PC-9 (cell line): ENCODE measurements at regions not wholly inside any gene's neighbourhood (a gene's known extent, or its start where the extent isn't known, plus 50 kb on each side); places are given as distances from the start of the nearest gene placed in this dataset.

Source experiments
- CTCF ChIP-seq: fragments of 200-600 bp; sonication (generic); conservative IDR thresholded peaks from 2 replicates; pipeline ENCODE4 v1.6.1; 2017; ENCODE audit warnings: mixed run types, antibody characterized with exemption, mild to moderate bottlenecking, moderate library complexity
- EZH2 ChIP-seq: fragments of 200-600 bp; sonication (generic); IDR thresholded peaks from 2 replicates; pipeline ENCODE4 v1.8.0; 2017; ENCODE audit warnings: antibody characterized with exemption, low read depth

- no peak for TF ChIP-seq CTCF
- TF ChIP-seq EZH2: no peak
Observed at GRCh38 chr7:42768045-42768444, 143.8 kb downstream of the C7orf25 start.
